Activated T-cell treated with anti-CD3 and anti-CD28 coated beads for 4 hours (primary cell): ENCODE measurements at regions not wholly inside any gene's neighbourhood (a gene's known extent, or its start where the extent isn't known, plus 50 kb on each side); places are given as distances from the start of the nearest gene placed in this dataset.
"Not testable (repeated sequence)": the region's sequence is repeated elsewhere in the genome, so short reads cannot be mapped to it uniquely, and the experiment has no call there.

Experiments
- DNase-seq: peaks from one replicate; pipeline ENCODE4 v3.0.0-alpha.2; 2020

- DNase-seq = not testable (repeated sequence)
These were observed 79.1 kb upstream of the CLDN5 start for GRCh38 chr22:19603346-19603745.

DNA sequence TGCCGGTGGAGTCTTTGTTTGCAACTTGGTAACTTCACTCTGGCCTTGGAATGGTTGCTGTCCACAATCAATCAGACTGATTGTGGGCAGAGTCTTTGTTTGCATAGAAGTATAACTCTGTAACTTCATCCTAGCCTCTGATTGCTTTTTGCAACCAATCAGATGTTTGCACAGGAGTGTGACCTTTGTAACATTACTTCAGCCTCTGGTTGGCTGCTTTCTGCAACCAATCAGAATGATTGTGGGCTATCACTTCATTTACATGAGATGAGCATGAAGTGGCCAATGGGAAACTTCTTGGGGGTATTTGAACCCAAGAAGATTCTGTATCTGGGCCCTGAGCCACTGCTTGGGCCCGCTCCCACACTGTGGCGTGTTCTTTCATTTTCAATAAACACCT is 79.6 kb upstream of the CLDN5 start:
- no peak for DNase-seq

DNA sequence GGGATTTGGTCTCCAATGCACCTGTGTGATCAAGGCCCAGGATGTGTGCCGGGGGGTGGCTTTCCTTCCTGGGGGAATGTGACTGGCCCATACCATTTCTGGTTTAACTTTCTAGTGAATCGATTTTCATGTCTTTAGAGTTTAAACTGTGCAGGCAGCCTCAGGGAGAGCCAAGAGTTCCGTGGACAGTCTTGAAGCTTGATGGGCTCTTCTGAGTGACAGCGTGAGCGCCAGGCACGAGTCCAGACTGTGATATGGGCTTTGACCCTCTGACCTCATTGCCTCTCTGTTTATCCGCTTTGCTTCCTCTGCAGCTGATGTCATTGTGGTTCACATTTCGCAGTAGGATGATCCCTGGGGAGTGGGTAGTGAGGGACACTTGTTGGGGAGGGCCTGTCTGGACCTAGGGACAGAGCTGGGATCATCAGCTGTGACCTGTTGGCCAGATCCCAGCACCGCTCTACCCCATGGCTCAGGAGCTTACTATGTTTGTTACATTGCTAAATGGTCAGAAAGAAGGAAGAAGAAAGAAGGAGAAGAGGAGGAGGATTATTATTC is 80.6 kb upstream of the CLDN5 start:
- DNase-seq = no peak

- DNase-seq = no peak
These were observed 81.5 kb upstream of the CLDN5 start for GRCh38 chr22:19605508-19606331.

GRCh38 chr22:19606332-19607191 is 82.4 kb upstream of the CLDN5 start:
- no peak for DNase-seq

- no peak for DNase-seq
These were observed 83.2 kb upstream of the CLDN5 start for GRCh38 chr22:19607192-19608002.

- no peak for DNase-seq
These were observed 83.9 kb upstream of the CLDN5 start for GRCh38 chr22:19608003-19608690.

GRCh38 chr22:19609753-19610152 is 85.5 kb upstream of the CLDN5 start:
- DNase-seq = not testable (repeated sequence)

DNA sequence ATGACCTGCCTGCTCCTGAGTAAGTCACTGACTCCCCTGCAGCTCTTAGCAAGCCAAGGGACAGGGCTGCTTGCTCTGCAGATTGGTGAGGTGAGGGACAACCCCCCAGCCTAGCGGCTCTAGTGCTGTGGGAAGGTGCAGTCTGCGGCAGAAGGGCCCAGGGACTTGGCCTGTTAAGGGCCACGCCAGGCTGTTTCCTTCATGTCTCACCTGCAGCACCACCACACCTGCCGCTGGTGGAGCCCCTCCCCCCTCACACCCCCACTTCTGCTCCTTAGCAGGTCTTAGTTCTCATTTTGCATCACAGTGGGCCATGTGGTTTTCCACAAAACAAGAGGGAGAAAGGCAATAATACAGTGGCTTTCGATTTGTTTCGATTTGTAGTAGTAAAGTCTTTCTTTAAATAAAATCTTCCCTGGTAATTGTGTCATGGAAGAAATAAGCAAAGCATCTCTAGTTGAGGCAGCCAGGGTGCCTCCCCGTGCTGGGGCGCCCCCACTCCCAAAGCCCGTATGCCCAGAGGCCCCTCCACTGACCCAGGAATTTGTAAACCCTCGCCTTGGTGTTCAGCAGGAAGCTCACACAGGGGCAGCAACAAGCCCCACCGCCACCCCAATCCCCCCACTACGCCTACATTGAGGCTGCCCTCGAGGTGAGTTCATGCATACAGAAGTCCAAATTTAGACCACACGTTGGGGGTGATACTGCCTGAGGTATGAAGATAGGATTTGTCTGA is 86.5 kb upstream of the CLDN5 start:
- DNase-seq = no peak

DNA sequence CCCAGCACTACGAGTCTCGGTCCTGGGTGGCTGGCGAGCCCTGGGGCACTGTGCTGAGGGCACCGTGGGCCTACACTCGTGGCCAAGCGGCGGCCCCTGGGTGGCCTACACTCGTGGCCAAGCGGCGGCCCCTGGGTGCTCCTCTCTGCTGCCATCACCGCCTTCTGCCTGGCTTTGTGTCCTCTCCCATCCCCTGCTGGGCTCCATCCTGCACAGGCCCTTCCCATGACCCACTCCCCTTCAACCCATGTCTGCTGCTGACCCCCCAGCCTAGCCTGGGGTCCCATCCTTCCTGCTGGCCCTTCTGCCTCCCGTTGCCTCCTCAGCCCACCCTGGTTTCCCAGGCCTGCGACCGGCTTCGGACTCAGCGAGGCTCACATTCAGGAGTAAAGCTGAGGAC is 87.4 kb upstream of the CLDN5 start:
- no peak for DNase-seq

DNA sequence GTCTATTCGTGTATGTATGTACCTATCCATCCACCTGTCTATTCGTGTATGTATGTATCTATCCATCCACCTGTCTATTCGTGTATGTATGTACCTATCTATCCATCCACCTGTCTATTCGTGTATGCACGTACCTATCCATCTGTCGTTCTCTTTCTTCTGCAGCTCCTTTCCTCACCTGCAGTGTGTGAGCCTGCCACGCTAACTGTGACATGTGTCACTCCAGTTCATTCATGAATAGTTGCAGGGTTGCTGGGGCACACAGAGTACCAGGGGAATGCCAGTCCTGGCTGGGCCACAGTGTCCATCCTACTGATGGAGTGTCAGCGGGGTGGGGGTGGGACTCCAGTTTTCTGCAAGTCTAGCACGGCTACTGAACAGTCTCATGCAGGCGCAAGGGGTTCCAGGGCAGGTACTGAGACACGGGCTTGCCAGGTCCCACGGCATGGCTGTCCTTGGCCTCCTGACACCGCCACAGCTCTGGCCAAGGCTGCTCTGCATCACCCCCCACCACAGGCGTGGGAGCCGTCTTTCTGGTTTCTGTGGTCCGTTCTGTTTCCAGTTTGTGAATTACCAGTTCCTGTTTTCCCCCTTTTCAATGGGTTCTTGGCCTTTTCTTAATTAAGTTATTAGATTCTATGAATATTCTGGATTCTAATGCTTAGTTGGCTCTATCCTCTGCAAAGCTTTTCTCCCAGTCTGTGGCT is 88.8 kb upstream of the CLDN5 start:
- DNase-seq = no peak

- no peak for DNase-seq
These were observed 90.3 kb upstream of the CLDN5 start for GRCh38 chr22:19614536-19614863.

DNA sequence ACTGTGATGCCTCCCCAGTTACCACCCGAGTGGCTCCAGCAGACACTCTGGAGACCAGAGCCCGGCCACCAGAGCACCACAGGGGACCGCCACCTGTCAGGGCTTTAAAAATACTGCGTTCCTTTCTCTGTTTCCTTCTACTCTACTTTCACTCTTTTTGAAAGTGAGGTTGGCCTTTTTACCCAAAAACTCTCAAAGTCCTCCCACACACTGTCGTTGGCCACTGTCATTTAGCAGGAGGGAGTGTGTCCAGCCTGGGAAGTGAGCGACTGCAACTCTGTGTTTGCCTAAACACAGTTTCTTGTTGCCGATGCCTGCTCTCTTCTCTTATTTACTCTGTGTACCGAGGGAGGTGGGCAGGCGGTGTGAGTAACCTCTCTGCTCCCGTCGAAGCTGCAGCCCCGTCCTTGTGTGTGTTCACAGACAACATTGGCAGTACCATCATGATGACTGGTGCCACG is 90.8 kb upstream of the CLDN5 start:
- DNase-seq = no peak

GRCh38 chr22:19615867-19616581 is 91.8 kb upstream of the CLDN5 start:
- DNase-seq = no peak

- DNase-seq = no peak
These were observed 94.9 kb upstream of the SEPTIN5 start for GRCh38 chr22:19619144-19620009.

DNA sequence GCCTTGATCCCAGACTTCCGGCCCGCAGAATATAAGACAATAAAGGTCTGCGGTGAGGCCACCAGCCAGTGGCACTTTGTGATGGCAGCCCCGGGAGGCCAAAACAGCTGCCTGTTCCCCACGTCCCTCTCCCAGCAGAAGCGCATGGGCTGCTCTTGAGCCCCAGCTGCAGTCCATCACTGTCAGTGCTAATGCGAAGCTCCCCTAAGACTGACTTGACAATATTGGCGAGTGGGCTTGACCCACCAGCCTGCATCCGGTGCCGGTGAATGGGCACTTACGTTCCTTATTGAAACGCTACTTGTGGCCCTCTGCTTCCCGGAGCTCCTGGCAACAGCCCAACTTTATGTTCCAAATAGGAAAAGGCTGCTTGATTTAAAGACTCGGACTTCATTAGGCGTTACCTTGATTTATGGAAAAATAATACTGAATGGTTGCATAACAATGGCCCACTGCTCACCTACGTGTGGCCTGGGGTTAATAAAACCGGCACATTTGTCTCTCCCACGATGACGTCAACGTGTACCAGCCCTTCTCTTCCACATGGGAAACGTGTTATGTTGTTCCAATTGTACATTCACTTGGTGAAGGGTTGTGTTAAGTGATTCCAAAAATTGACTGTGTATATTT is 93.4 kb upstream of the SEPTIN5 start:
- no peak for DNase-seq

GRCh38 chr22:19621373-19622060 is 92.8 kb upstream of the SEPTIN5 start:
- DNase-seq = no peak

DNA sequence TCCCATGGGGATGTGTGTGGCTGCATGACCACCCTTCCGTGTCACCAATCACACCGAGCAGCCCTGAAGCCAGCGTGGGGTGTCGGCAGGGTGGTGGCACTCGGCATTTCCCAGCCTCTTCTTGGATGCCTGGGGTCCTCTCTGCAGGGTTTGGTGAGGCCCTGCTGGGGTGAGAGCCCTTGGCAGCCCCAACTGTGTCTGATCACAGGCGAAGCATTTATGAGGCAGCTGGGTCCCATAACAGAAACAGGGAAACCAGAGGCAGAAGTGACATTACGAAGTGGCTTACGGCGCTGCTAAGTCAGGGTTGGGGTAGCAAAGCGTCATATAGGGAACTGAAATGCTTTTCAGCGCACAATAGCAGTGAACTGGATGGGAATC is 92.3 kb upstream of the SEPTIN5 start:
- DNase-seq = no peak
